ENCODE measurements at regions not wholly inside any gene's neighbourhood (a gene's known extent, or its start where the extent isn't known, plus 50 kb on each side); places are given as distances from the start of the nearest gene placed in this dataset.

- intact Hi-C loops (cut with DNase I), result no loop called here
- no peak for DNase-seq (ENCODE audit: low spot score)
Measured at GRCh38 chr3:64464955-64465354, 222.8 kb downstream of the ADAMTS9 start.

- DNase-seq (ENCODE audit: low spot score), result no peak
- intact Hi-C loops (cut with DNase I), result no loop called here
Measured at GRCh38 chr3:64463981-64464380, 223.8 kb downstream of the ADAMTS9 start.

DNA sequence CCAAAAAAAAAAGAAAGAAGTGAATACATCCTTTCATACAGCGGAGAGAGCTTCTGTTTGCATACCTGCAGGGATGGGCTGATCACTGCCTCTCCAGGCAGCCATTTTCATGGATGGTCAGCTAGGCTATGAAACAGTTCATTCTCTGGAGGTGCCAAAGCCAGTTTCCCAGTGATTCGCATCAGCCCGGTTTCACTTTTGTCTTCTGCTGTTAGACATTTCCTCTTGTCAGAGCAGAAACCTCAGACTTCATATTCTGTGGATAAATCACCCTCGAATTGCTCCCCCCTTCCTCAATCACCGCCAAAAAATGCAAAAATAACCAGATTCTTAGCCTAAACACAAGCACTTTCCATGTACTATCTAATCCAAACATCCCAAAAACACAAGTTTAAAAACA is 225.6 kb downstream of the ADAMTS9 start:
- DNase-seq (ENCODE audit: low spot score), result no peak
- intact Hi-C loops (cut with DNase I), result no loop called here

- intact Hi-C loops (cut with DNase I), result no loop called here
- DNase-seq (ENCODE audit: low spot score), result no peak
Measured at GRCh38 chr3:64460877-64461276, 226.9 kb downstream of the ADAMTS9 start.

GRCh38 chr3:64460141-64460730 is 227.6 kb downstream of the ADAMTS9 start:
- intact Hi-C loops (cut with DNase I), result no loop called here
- no peak for DNase-seq (ENCODE audit: low spot score)

GRCh38 chr3:64459711-64460110 is 228.1 kb downstream of the ADAMTS9 start:
- intact Hi-C loops (cut with DNase I), result no loop called here
- no peak for DNase-seq (ENCODE audit: low spot score)

GRCh38 chr3:64457811-64458210 is 230.0 kb downstream of the ADAMTS9 start:
- intact Hi-C loops (cut with DNase I), result no loop called here
- no peak for DNase-seq (ENCODE audit: low spot score)

GRCh38 chr3:64456674-64457073 is 231.1 kb downstream of the ADAMTS9 start:
- DNase-seq (ENCODE audit: low spot score), result no peak
- intact Hi-C loops (cut with DNase I), result no loop called here

- intact Hi-C loops (cut with DNase I), result no loop called here
- DNase-seq (ENCODE audit: low spot score), result no peak
Measured at GRCh38 chr3:64455351-64455750, 230.1 kb upstream of the PRICKLE2 start.

- no peak for DNase-seq (ENCODE audit: low spot score)
- intact Hi-C loops (cut with DNase I), result no loop called here
Measured at GRCh38 chr3:64454768-64455167, 229.5 kb upstream of the PRICKLE2 start.

DNA sequence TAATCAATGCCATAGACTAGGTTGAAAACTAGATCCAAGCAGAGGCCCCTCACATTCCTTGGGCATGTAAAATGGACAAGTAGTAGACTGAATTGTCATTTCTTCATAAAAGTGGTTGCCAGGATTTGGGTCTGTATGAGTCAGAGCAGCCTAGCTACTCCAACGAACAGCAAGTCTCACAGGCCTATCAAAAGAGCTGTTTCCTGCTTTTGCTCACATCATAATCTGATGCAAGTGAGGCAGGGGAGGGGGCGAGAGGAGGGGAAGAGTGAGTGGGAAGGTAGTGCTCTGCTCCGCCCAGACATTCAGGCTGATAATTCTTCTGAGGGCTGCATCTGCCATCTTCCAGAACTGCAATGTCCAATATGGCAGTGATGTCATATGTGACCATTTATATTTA is 228.9 kb upstream of the PRICKLE2 start:
- intact Hi-C loops (cut with DNase I), result no loop called here
- DNase-seq (ENCODE audit: low spot score), result no peak

GRCh38 chr3:64451283-64452012 is 226.2 kb upstream of the PRICKLE2 start:
- no peak for DNase-seq (ENCODE audit: low spot score)
- intact Hi-C loops (cut with DNase I), result no loop called here

DNA sequence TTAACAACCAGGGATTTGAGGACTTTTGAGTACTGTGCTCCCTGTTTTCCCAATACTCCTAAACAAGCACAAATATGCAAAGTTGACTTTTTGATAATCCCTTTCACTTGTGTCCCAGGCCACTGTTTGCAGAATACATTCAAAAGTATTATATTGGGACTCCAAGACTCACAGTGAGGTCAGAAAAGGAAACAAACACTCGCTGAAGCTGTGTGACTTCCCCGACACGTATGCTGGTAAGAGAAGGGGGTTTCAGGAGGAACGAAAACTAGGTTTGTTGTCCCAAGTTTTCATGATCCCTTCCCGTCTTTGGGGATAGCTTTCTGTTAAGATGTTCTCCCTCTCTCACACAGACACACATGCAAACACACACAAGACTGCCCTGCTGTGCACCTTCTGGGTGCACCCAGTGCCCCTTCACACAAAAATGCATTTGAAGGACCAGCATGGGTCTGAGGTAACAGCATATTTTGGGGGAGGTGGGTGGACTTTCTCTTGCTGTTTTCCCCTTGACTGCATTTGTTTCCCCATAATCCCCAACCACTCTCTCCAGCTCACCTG is 225.2 kb upstream of the PRICKLE2 start:
- DNase-seq (ENCODE audit: low spot score), result no peak
- intact Hi-C loops (cut with DNase I), result no loop called here

DNA sequence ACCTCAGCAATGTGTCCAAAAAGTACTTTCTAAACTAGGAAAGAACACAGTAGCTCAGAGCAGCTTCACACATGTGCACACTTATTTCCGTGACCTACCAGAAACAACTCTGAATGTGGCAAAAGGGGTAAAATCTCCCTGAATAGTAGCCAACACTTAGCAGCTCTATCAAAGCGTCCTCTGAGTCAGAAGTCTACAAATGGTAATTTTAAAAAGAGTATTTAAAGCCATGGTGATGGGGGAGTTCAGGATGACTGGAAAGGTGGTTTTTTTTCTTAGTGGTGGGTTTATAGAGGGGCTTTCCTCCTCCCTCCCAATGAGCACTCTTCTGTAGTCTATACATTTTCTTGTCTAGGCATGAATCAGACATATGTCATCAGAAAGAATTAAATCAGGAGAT is 223.8 kb upstream of the PRICKLE2 start:
- intact Hi-C loops (cut with DNase I), result no loop called here
- DNase-seq (ENCODE audit: low spot score), result no peak

DNA sequence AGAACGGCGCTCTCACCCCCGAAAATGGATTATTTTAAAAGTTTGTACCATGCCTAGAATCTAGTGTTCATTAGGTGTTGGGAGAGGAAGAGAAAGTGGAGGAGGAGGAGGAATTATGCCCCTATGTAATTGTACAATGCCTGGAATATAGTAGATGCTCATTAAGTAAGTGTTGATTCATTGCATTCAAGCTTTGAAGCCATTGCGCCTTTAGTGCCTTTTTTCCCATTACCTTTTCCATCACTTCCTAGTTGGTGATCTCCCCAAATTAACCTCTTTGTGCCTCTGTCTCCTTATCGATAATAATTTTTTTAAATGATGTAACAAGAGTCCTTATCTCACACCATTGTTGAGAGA is 220.7 kb upstream of the PRICKLE2 start:
- DNase-seq (ENCODE audit: low spot score), result no peak
- intact Hi-C loops (cut with DNase I), result no loop called here

DNA sequence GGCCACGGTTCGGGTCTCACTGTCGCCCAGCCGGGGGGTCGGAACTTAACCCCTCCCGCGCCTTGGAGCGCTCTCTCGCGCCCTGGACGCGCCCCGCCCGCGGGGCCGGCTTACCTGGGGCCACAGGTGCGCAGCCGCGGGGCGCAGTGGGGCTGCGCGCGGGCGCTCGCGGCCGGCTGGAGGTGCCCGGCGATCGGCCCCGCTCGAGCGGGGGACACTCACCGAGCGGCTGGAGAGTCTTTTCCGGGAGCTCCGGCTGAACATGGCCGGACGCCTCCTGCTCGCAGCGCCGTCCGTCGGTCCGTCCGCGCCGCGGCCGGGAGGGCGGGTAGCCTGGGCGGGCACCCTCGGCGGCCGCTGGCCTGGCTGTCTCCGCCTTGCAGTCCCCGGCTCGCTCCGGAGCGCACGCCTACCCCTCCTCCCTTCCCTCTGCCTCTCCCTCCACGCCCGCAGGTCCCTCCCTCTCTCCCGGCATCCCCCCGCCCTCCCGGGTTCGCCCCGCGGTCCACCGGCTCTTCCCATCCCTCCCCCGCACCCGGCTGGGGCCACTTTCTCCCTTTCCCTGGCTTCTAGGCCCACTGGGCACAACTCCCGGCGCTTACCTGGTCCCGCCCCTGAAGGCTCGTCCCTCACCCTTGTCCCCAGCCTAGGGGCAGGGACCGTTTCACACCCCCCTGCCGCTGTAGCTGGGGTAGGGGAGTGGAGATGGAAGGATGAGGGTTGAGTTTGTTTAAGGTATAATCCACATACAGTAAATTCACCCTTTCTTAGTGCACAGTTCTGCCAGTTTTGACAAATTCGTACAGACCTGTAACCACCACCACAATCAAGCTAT is 220.1 kb upstream of the PRICKLE2 start:
- intact Hi-C loops (cut with DNase I), result no loop called here
- DNase-seq (ENCODE audit: low spot score), result no peak

DNA sequence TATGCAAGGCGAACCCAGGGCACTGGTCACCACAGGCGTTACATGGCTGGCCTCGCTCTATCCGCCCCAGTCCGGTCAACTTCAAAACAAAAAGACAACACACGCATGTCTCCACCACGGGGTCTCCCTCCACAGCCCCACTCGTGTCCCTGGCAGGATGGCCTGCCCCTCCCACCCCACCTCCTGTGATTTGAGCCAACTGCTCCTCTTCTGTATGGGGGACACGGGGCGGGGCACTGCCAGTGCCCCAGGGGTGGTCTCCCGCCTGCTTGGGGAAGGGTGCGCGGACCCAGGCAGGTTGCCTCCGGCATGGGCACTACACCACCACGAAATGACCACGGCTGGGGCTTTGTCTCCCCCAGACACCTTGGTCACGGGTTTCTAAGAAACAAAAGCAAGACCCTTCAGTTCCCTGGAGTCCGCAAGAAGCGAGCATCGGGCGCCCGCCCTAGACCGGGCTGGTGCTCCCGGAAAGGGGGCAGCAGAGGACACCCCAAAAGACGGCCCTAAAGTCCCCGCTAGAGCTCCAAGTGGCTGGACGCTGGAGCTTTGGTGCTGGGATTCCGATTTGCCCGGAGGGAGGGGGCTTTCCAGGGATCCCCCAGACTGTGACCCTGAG is 219.3 kb upstream of the PRICKLE2 start:
- DNase-seq (ENCODE audit: low spot score), result no peak
- intact Hi-C loops (cut with DNase I), result no loop called here

- intact Hi-C loops (cut with DNase I), result no loop called here
- DNase-seq (ENCODE audit: low spot score), result no peak
Measured at GRCh38 chr3:64443546-64444381, 218.5 kb upstream of the PRICKLE2 start.

DNA sequence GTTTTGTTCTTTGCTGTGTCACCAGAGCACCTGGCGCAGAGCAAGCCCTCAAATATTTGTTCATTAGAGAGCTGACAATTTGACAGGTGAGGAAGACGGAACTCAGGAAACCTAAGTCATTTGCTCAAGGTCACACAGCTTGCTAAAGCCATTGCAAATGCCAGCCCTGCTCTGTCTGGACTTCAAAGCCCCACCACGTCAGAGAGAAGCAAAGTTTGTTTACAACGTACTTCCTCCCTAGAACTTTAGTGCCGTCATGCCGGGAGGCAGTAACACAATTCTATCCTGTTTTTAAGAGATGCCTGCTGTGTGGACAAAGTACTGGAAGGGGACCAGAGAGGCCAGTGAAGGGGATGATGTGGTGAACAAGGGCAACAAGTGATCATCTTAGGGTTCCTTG is 216.6 kb upstream of the PRICKLE2 start:
- no peak for DNase-seq (ENCODE audit: low spot score)
- intact Hi-C loops (cut with DNase I), result no loop called here
